ENCODE measurements at regions not wholly inside any gene's neighbourhood (a gene's known extent, or its start where the extent isn't known, plus 50 kb on each side); places are given as distances from the start of the nearest gene placed in this dataset.

- Histone ChIP-seq H3F3A (ENCODE audit: low read length, unreplicated experiment) (no peaks in the 10 kb centered on the region), H2AFZ (ENCODE audit: low read length) (no peak overlapping the region), H3K79me2 (ENCODE audit: low read length) (no peaks in the 10 kb centered on the region), H4K20me1 (ENCODE audit: low read length) (no peaks in the 10 kb centered on the region), H3K9me3 (ENCODE audit: low read length) (no peaks in the 10 kb centered on the region), H3K4me3 (ENCODE audit: low read length) (no peak overlapping the region), H3K36me3 (ENCODE audit: low read depth, low read length) (no peaks in the 10 kb centered on the region), H3K27ac (ENCODE audit: low read length) (no peak overlapping the region), H3K9ac (ENCODE audit: low read length) (no peak overlapping the region), H3K27me3 (ENCODE audit: low read length) (no peaks in the 10 kb centered on the region), H3K4me2 (ENCODE audit: low read length) (no peak overlapping the region), H3K9me2 (replicated peaks; ENCODE audit: low read length) (no peaks in the 10 kb centered on the region), H3K4me1 (ENCODE audit: insufficient read depth, low read length) (no peaks in the 10 kb centered on the region)
- no peak for ATAC-seq
- intact Hi-C loops (cut with micrococcal nuclease), result no loop called here
- ChIA-PET CTCF (no interaction called here), POLR2A (ENCODE audit: unreplicated experiment) (no interaction called here)
- no peak for TF ChIP-seq EZH2 (IDR thresholded peaks at IDR 0.05; ENCODE audit: low read length, unreplicated experiment)
- TF ChIP-seq EZH2phosphoT487 (IDR thresholded peaks at IDR 0.05; ENCODE audit: borderline replicate concordance, low read length), result no peak
- no peak for TF ChIP-seq CTCF (conservative IDR thresholded peaks at IDR 0.05; ENCODE audit: low read depth, low read length)
- BruUV-seq (replicated peaks), result no TSS peak
- DNase-seq, result no peak
Observed at GRCh38 chr12:92029136-92029535, 116.5 kb downstream of the BTG1 start.

GRCh38 chr12:92028441-92028709 lies 117.3 kb downstream of the BTG1 start:
- no peak overlapping the region for H3K4me2 ChIP-seq (ENCODE audit: low read length)
- TF ChIP-seq CTCF (conservative IDR thresholded peaks at IDR 0.05; ENCODE audit: low read depth, low read length) (no peak), EZH2phosphoT487 (IDR thresholded peaks at IDR 0.05; ENCODE audit: borderline replicate concordance, low read length) (no peak), EZH2 (IDR thresholded peaks at IDR 0.05; ENCODE audit: low read length, unreplicated experiment) (no peak)
- no peaks in the 10 kb centered on the region for H3K27me3 ChIP-seq (ENCODE audit: low read length)
- no peaks in the 10 kb centered on the region for H3K9me2 ChIP-seq (replicated peaks; ENCODE audit: low read length)
- H3K9ac ChIP-seq (ENCODE audit: low read length), result no peak overlapping the region
- H4K20me1 ChIP-seq (ENCODE audit: low read length), result no peaks in the 10 kb centered on the region
- no peak overlapping the region for H3K27ac ChIP-seq (ENCODE audit: low read length)
- H3K36me3 ChIP-seq (ENCODE audit: low read depth, low read length), result no peaks in the 10 kb centered on the region
- intact Hi-C loops (cut with micrococcal nuclease), result no loop called here
- no peaks in the 10 kb centered on the region for H3F3A ChIP-seq (ENCODE audit: low read length, unreplicated experiment)
- ATAC-seq (no peak), DNase-seq (peak; percentile 22)
- no peaks in the 10 kb centered on the region for H3K9me3 ChIP-seq (ENCODE audit: low read length)
- no TSS peak for BruUV-seq (replicated peaks)
- H3K4me1 ChIP-seq (ENCODE audit: insufficient read depth, low read length), result no peaks in the 10 kb centered on the region
- H3K4me3 ChIP-seq (ENCODE audit: low read length), result no peak overlapping the region
- POLR2A ChIA-PET (ENCODE audit: unreplicated experiment), result no interaction called here
- CTCF ChIA-PET, result no interaction called here
- no peak overlapping the region for H2AFZ ChIP-seq (ENCODE audit: low read length)
- no peaks in the 10 kb centered on the region for H3K79me2 ChIP-seq (ENCODE audit: low read length)

GRCh38 chr12:92027701-92028440 lies 117.8 kb downstream of the BTG1 start:
- Histone ChIP-seq H2AFZ (ENCODE audit: low read length) (no peak overlapping the region), H3K27me3 (ENCODE audit: low read length) (no peaks in the 10 kb centered on the region), H3K9me3 (ENCODE audit: low read length) (no peaks in the 10 kb centered on the region), H3K27ac (ENCODE audit: low read length) (no peak overlapping the region), H3K4me3 (ENCODE audit: low read length) (no peak overlapping the region), H4K20me1 (ENCODE audit: low read length) (no peaks in the 10 kb centered on the region), H3K9ac (ENCODE audit: low read length) (no peak overlapping the region), H3K4me2 (ENCODE audit: low read length) (no peak overlapping the region), H3K36me3 (ENCODE audit: low read depth, low read length) (no peaks in the 10 kb centered on the region), H3K4me1 (ENCODE audit: insufficient read depth, low read length) (no peaks in the 10 kb centered on the region), H3K79me2 (ENCODE audit: low read length) (no peaks in the 10 kb centered on the region), H3K9me2 (replicated peaks; ENCODE audit: low read length) (no peaks in the 10 kb centered on the region), H3F3A (ENCODE audit: low read length, unreplicated experiment) (no peaks in the 10 kb centered on the region)
- POLR2A ChIA-PET (ENCODE audit: unreplicated experiment), result no interaction called here
- ATAC-seq (no peak), DNase-seq (no peak)
- intact Hi-C loops (cut with micrococcal nuclease), result no loop called here
- CTCF ChIA-PET, result no interaction called here
- no TSS peak for BruUV-seq (replicated peaks)
- TF ChIP-seq CTCF (conservative IDR thresholded peaks at IDR 0.05; ENCODE audit: low read depth, low read length) (no peak), EZH2phosphoT487 (IDR thresholded peaks at IDR 0.05; ENCODE audit: borderline replicate concordance, low read length) (no peak), EZH2 (IDR thresholded peaks at IDR 0.05; ENCODE audit: low read length, unreplicated experiment) (no peak)

Measured in PC-3 (cell line).